CD4-positive, alpha-beta T cell (primary cell): ENCODE measurements at regions not wholly inside any gene's neighbourhood (a gene's known extent, or its start where the extent isn't known, plus 50 kb on each side); places are given as distances from the start of the nearest gene placed in this dataset.

ENCODE experiments used
- ATAC-seq: fragments of 200-7000 bp; cut with Tn5 transposase; one replicate; pipeline ENCODE4 v1.10.0; 2022; ENCODE audit warnings: mild to moderate bottlenecking; ENCODE audit not compliant: poor library complexity
- CTCF ChIA-PET: fragments of 350-600 bp; sonication (Branson Sonifier 250); formaldehyde crosslinking; loops from one replicate; lab custom pipeline; 2021; ENCODE audit warnings: antibody characterized with exemption, inconsistent platforms; lab: Charles Lee
- POLR2A ChIA-PET: fragments of 350-600 bp; sonication (Branson Sonifier 250); formaldehyde crosslinking; loops from one replicate; lab custom pipeline; 2021; ENCODE audit warnings: antibody characterized with exemption, inconsistent platforms; lab: Charles Lee
- DNase-seq, 14 experiments: peaks; one replicate each; pipeline ENCODE4 v3.0.0-alpha.2; 2013 to 2020; ENCODE audit warnings: mixed read lengths in 2 of 14
- H3K27ac ChIP-seq, 2 donors: one replicate each; pipeline versions ENCODE4 v1.5.1 to v1.7.0; 2013; ENCODE audit warnings: low read length in 2 of 2, low read depth in 1 of 2, mild to moderate bottlenecking in 1 of 2
- H3K27me3 ChIP-seq, 2 experiments: 1 replicate in 1 of 2; 2 replicates in 1 of 2; pipeline versions ENCODE4 v1.6.1 to v1.7.0; 2013; ENCODE audit warnings: low read length in 2 of 2, control low read depth in 1 of 2, mild to moderate bottlenecking in 1 of 2, moderate library complexity in 1 of 2; ENCODE audit not compliant: insufficient read depth in 2 of 2, control insufficient read depth in 1 of 2
- H3K36me3 ChIP-seq: one replicate; pipeline ENCODE4 v1.6.1; 2013; ENCODE audit warnings: low read length, control low read depth; ENCODE audit not compliant: insufficient read depth
- H3K4me1 ChIP-seq: one replicate; pipeline ENCODE4 v1.6.1; 2013; ENCODE audit warnings: low read length, control low read depth; ENCODE audit not compliant: insufficient read depth
- H3K4me3 ChIP-seq: one replicate; pipeline ENCODE4 v1.5.1; 2013; ENCODE audit warnings: mild to moderate bottlenecking, low read length, moderate library complexity
- H3K9me3 ChIP-seq, 2 experiments: 1 replicate in 1 of 2; 2 replicates in 1 of 2; pipeline versions ENCODE4 v1.6.1 to v1.7.0; 2013; ENCODE audit warnings: low read length in 2 of 2, mild to moderate bottlenecking in 2 of 2, control low read depth in 1 of 2, moderate library complexity in 1 of 2; ENCODE audit not compliant: control insufficient read depth in 1 of 2, insufficient read depth in 1 of 2
- H3K27ac Mint-ChIP-seq: one replicate; pipeline ENCODE4 v1.8.0; 2020; ENCODE audit warnings: mixed read lengths
- H3K27me3 Mint-ChIP-seq: one replicate; pipeline ENCODE4 v1.8.0; 2021; ENCODE audit warnings: mixed read lengths
- H3K36me3 Mint-ChIP-seq: one replicate; pipeline ENCODE4 v1.8.0; 2021; ENCODE audit warnings: low read depth, mixed read lengths
- H3K4me1 Mint-ChIP-seq: one replicate; pipeline ENCODE4 v1.8.0; 2021; ENCODE audit warnings: low read depth, mixed read lengths
- H3K4me3 Mint-ChIP-seq: one replicate; pipeline ENCODE4 v1.8.0; 2020; ENCODE audit warnings: mild to moderate bottlenecking, mixed read lengths
- H3K9me3 Mint-ChIP-seq: one replicate; pipeline ENCODE4 v1.8.0; 2020; ENCODE audit warnings: mixed read lengths
- intact Hi-C, 2 experiments: fragments of 100-400 bp; cut with DNase I in 1 of 2; cut with micrococcal nuclease in 1 of 2; formaldehyde crosslinking; loops; one replicate each; pipeline versions ENCODE4 v1.15.1 to v1.9.0; 2023 to 2025; cut with DNase I, micrococcal nuclease
- TF ChIP-seq, protein P1 (sequence below): fragments of 200-600 bp; IDR thresholded peaks from one replicate; pipeline ENCODE4 v1.8.0; 2022; ENCODE audit warnings: antibody characterized with exemption, mild to moderate bottlenecking

DNA sequence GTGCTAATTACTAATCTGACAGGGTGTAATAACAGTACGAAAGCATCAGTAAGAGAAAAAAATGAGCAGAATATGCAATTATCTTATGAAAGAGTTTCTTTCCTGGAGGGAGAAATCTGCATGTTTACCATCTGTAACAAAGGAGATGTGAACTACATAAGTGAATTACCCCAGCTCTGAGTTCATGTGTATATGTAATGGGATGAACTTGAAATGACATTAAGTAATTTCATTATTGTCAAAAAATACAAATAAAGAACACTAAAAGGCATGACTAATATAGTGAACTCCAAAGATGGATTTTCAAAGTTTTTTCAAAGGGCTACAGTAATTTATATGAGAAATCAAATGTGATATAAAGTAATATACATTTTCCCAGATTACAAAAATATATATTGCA is 944.0 kb downstream of the MAT2B start:
- H3K9me3 ChIP-seq, result peaks cover 0 to 4% of the 10 kb centered on the region in 2 experiments
- intact Hi-C loops, result no loop called here
- no peak overlapping the region for H3K4me3 ChIP-seq
- Mint-ChIP-seq H3K9me3 (peaks cover 10% of the 10 kb centered on the region), H3K36me3 (no peaks in the 10 kb centered on the region), H3K27ac (no peak overlapping the region), H3K4me3 (no peak overlapping the region), H3K4me1 (no peaks in the 10 kb centered on the region), H3K27me3 (no peaks in the 10 kb centered on the region)
- ChIA-PET CTCF (no interaction called here), POLR2A (no interaction called here)
- H3K4me1 ChIP-seq, result no peaks in the 10 kb centered on the region
- no peak for DNase-seq
- TF ChIP-seq, protein P1, sequence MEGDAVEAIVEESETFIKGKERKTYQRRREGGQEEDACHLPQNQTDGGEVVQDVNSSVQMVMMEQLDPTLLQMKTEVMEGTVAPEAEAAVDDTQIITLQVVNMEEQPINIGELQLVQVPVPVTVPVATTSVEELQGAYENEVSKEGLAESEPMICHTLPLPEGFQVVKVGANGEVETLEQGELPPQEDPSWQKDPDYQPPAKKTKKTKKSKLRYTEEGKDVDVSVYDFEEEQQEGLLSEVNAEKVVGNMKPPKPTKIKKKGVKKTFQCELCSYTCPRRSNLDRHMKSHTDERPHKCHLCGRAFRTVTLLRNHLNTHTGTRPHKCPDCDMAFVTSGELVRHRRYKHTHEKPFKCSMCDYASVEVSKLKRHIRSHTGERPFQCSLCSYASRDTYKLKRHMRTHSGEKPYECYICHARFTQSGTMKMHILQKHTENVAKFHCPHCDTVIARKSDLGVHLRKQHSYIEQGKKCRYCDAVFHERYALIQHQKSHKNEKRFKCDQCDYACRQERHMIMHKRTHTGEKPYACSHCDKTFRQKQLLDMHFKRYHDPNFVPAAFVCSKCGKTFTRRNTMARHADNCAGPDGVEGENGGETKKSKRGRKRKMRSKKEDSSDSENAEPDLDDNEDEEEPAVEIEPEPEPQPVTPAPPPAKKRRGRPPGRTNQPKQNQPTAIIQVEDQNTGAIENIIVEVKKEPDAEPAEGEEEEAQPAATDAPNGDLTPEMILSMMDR, result no peak
- H3K27ac ChIP-seq, result no peak overlapping the region
- H3K27me3 ChIP-seq, result no peaks in the 10 kb centered on the region
- H3K36me3 ChIP-seq, result no peaks in the 10 kb centered on the region
- ATAC-seq, result no peak

DNA sequence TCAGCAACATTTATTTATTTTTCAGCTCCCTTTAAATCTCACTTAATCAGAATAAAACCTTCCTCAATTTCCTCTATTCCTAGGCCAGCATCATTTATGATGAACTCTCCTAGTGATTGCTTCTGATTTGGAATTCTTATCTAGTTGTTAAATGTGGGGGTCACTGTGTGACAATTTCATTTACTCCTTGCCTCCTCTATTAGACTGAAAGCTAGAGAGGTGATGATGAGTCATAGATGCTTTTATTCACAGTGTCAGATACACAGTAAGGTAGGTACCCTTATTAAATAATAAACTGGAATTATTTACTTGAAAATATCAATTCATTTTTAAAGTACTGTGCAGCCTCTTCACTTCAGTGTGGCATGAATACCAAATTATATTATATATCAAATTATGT is 960.6 kb downstream of the MAT2B start:
- no peak overlapping the region for H3K4me3 Mint-ChIP-seq
- intact Hi-C loops, result no loop called here
- POLR2A ChIA-PET, result no interaction called here

DNA sequence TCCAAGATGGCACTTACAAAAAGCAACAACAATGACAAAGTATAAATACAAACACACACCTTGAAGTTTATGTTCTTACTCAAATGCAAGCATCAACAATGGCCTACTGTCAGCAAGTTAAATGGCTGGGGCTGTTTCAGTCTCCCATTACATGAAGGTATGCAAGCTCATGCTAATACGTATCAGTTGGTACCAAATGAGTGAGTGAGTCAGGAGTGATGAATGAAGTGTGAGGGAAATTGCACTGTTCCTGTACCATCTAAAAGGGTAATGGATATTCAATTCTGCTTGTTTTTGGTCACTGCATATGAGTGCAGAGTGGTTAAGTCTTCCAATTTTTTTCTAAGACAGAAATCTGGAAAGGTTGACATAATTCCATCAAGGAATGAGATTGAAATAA is 964.9 kb downstream of the MAT2B start:
- TF ChIP-seq, protein P1, result no peak
- Histone ChIP-seq H3K36me3 (no peaks in the 10 kb centered on the region), H3K4me1 (no peaks in the 10 kb centered on the region), H3K4me3 (no peak overlapping the region), H3K27me3 (no peaks in the 10 kb centered on the region), H3K9me3 (no peaks in the 10 kb centered on the region), H3K27ac (no peak overlapping the region)
- Mint-ChIP-seq H3K27me3 (no peaks in the 10 kb centered on the region), H3K4me1 (no peaks in the 10 kb centered on the region), H3K27ac (no peak overlapping the region), H3K4me3 (no peak overlapping the region), H3K9me3 (no peaks in the 10 kb centered on the region), H3K36me3 (no peaks in the 10 kb centered on the region)
- DNase-seq, result no peak
- no peak for ATAC-seq
- intact Hi-C loops, result no loop called here
- POLR2A ChIA-PET, result no interaction called here
- CTCF ChIA-PET, result interaction anchor here (0.6 kb wide), 1 partner anchor 804 kb away, joined by 3 read pairs; no protein-coding TSS in a partner anchor

More for the DNA sequence above, 960.6 kb downstream of the MAT2B start:
- H3K27me3 Mint-ChIP-seq, result no peaks in the 10 kb centered on the region
- peaks cover 2% of the 10 kb centered on the region for H3K9me3 Mint-ChIP-seq
- no peaks in the 10 kb centered on the region for H3K36me3 Mint-ChIP-seq
- H3K4me1 ChIP-seq, result no peaks in the 10 kb centered on the region
- H3K27me3 ChIP-seq, result no peaks in the 10 kb centered on the region
- ATAC-seq, result no peak
- H3K27ac ChIP-seq, result no peak overlapping the region
- CTCF ChIA-PET, result no interaction called here
- H3K36me3 ChIP-seq, result no peaks in the 10 kb centered on the region
- TF ChIP-seq, protein P1, result no peak
- H3K9me3 ChIP-seq, result no peaks in the 10 kb centered on the region
- DNase-seq, result no peak
- no peak overlapping the region for H3K27ac Mint-ChIP-seq
- H3K4me1 Mint-ChIP-seq, result no peaks in the 10 kb centered on the region
- no peak overlapping the region for H3K4me3 ChIP-seq
